Prostate gland (tissue), 2 donors: ENCODE measurements at regions not wholly inside any gene's neighbourhood (a gene's known extent, or its start where the extent isn't known, plus 50 kb on each side); places are given as distances from the start of the nearest gene placed in this dataset.

Experiments used
- DNase-seq: peaks from one replicate; pipeline ENCODE4 v3.0.0-alpha.2; 2019; ENCODE audit warnings: low spot score
- H3K27ac ChIP-seq, 2 donors: fragments of 200-600 bp; sonication (generic); 2 replicates each; pipeline ENCODE4 v1.5.1; 2017 to 2019
- H3K27me3 ChIP-seq: fragments of 200-600 bp; sonication (generic); replicated peaks from 2 replicates; pipeline ENCODE4 v1.5.1; 2019; ENCODE audit not compliant: insufficient read depth
- H3K36me3 ChIP-seq, 2 donors: fragments of 200-600 bp; sonication (generic); 1 replicate in 1 of 2; 2 replicates in 1 of 2; pipeline versions ENCODE4 v1.5.1 to v1.8.1; 2017 to 2019
- H3K4me1 ChIP-seq: fragments of 200-600 bp; sonication (generic); replicated peaks from 2 replicates; pipeline ENCODE4 v1.5.1; 2019
- H3K4me3 ChIP-seq, 2 donors: fragments of 200-600 bp; sonication (generic); 2 replicates each; pipeline ENCODE4 v1.5.1; 2017 to 2019
- H3K9me3 ChIP-seq: fragments of 200-600 bp; sonication (generic); 2 replicates; pipeline ENCODE4 v1.5.1; 2017
- POLR2A ChIP-seq: fragments of 450-650 bp; IDR thresholded peaks from one replicate; pipeline ENCODE4 v1.6.1; 2016; ENCODE audit warnings: antibody characterized with exemption, mild to moderate bottlenecking
- POLR2AphosphoS5 ChIP-seq: sonication (generic); formaldehyde crosslinking; IDR thresholded peaks from one replicate; pipeline ENCODE4 v1.6.1; 2017; ENCODE audit warnings: antibody characterized with exemption
- WGBS: methylation state at CpG from one replicate; pipeline ENCODE4 v1.1.5; 2018; 5-methylcytosine and 5-hydroxymethylcytosine counted together
- intact Hi-C: fragments of 100-400 bp; cut with DNase I; formaldehyde crosslinking; loops from one replicate; pipeline ENCODE4 v1.14.2; 2022

GRCh38 chr2:20879221-20879620 lies 56.3 kb upstream of the LDAH start:
- no peak overlapping the region for H3K4me3 ChIP-seq
- H3K27me3 ChIP-seq, result no peaks in the 10 kb centered on the region
- H3K36me3 ChIP-seq, result no peaks in the 10 kb centered on the region
- intact Hi-C loops, result no loop called here
- no peak for TF ChIP-seq POLR2AphosphoS5
- H3K9me3 ChIP-seq, result no peaks in the 10 kb centered on the region
- no peak overlapping the region for H3K27ac ChIP-seq
- WGBS, result 96% methylated on average over 5 of the region's 5 CpGs
- no peak for DNase-seq
- H3K4me1 ChIP-seq, result no peaks in the 10 kb centered on the region

- Histone ChIP-seq H3K27ac (no peak overlapping the region), H3K4me3 (no peak overlapping the region), H3K36me3 (no peaks in the 10 kb centered on the region), H3K4me1 (no peaks in the 10 kb centered on the region), H3K27me3 (no peaks in the 10 kb centered on the region), H3K9me3 (no peaks in the 10 kb centered on the region)
- WGBS, result 3% methylated on average over 2 of the region's 2 CpGs
- no peak for DNase-seq
- intact Hi-C loops, result no loop called here
- TF ChIP-seq POLR2AphosphoS5, result peak; percentile 27
- TF ChIP-seq POLR2A, result no peak
These were observed 55.1 kb upstream of the LDAH start for GRCh38 chr2:20877960-20878359.
